ENCODE measurements at regions not wholly inside any gene's neighbourhood (a gene's known extent, or its start where the extent isn't known, plus 50 kb on each side); places are given as distances from the start of the nearest gene placed in this dataset.

DNA sequence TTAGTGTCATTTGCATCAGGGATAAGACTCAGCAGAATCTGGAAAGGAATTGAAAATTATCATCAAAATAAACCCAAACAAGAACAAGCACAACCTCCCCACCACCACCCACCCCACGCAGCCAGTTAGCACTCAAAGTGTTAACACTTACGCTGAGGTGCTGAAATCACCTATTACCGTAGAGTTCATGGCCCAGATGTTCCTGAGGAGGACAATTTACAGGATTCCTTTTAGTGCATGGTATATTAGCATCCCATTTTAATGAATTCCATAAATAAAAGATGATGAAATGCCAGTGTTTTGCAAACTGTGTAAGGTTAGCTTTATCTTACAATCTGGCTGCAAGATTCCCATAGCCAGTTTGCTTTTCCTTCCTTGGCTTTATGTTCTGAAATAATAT, 359.3 kb upstream of the SOX11 start:
- DNase-seq = no peak
- in situ Hi-C loops (cut with MboI; ENCODE audit: low pct_unique_long_range_greater_than_20kb, low sequenced_read_pairs) = no loop called here

DNA sequence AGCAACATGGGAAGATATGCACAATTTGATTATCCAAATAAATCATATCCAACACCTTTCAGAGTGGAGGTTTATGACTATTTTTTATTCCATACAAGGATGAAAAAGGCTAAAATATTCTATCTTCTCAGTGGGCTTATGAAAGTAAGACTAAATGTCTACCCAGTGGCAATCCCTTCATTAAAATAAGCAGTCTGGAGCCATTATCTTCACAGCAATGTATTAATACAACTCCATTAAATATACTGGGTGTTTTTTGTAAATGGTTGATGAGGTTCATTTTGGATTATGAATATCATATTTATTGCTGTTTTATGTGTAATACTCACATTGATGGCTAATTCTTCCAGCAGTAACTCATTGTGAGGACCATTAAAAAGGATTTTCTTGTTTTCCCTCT, 352.7 kb upstream of the SOX11 start:
- DNase-seq = no peak
- in situ Hi-C loops (cut with MboI; ENCODE audit: low pct_unique_long_range_greater_than_20kb, low sequenced_read_pairs) = no loop called here

DNA sequence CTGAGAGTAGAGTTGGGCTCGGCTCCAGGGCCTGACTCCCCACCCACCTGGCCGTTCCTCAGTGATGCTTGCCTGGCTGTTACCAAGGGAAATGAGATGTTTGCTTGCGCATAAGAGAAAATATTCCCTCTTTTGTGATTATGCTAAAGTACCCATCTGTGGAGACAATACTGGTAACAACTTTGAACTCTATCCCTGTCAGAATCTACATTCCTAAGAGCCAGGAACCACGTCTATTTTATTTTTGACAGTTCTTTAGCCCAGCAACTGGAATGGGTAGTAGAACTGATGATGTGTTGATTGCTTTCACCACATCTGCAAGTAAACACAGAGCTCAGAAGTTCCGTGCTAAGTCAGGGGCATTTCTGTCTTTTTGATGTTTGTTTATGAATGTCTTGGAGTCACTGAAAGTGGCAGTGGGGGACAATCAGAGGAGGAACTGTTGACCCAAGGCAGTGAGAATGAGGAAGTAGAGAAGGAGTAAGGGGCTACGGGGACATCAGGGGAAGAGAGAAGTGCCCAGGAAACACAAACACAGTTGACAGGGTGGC, 348.3 kb upstream of the SOX11 start:
- in situ Hi-C loops (cut with MboI; ENCODE audit: low pct_unique_long_range_greater_than_20kb, low sequenced_read_pairs) = no loop called here
- DNase-seq = no peak

DNA sequence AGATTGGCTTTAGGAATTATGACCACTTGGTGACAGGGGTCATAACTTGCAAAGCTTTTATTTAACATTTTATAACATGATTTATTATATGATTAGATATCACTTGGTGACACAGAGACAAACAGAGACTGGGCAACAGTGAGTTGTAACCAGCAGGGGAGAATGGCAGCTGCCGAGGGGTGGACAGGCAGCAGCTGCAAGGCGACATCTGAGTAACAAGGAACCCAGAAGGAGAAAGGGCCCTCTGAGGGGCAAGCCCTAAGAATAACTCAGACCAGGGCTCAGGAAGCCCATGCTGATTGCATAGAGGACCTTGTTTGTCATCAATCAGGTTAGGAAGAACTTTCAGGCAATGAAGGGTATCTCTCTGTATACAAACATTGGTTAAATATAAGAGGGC, 339.9 kb upstream of the SOX11 start:
- in situ Hi-C loops (cut with MboI; ENCODE audit: low pct_unique_long_range_greater_than_20kb, low sequenced_read_pairs) = no loop called here
- DNase-seq = no peak

DNA sequence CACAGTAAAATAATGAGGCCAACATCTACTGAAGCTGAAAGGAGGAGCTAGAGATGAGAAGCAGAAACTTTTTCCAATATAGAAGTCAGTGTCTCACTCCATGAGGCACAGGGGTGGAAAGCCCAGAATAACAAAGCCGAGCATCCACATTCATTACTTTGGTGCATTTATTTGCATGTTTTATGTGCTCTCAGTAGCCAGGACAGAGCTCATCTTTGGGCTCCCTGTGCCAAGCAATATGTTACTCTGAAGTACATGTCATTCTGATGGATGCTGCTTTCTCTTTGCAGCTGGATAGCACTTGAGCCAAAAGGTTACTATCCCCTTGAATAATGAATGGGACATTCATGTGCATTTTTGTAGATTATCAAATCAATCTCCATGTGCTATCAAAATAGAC, 338.6 kb upstream of the SOX11 start:
- no peak for DNase-seq
- in situ Hi-C loops (cut with MboI; ENCODE audit: low pct_unique_long_range_greater_than_20kb, low sequenced_read_pairs) = no loop called here

DNA sequence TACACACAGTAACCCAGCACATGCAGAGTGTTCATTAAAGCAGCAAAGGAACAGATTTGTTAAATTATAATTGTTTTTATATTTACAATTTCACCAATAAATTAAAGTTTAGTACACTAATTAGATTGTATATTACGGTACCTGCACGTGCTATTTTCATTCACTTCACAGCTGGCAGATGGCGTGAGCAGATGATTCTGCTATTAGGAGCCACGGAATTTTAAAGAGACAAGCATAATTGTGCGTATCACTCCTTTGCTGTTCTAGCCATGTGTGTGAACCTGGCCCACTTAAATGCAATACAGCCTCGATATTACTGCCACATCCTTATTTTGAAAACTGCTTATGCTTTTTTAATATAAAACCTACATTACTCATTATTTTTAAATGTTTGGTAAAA, 332.8 kb upstream of the SOX11 start:
- in situ Hi-C loops (cut with MboI; ENCODE audit: low pct_unique_long_range_greater_than_20kb, low sequenced_read_pairs) = no loop called here

DNA sequence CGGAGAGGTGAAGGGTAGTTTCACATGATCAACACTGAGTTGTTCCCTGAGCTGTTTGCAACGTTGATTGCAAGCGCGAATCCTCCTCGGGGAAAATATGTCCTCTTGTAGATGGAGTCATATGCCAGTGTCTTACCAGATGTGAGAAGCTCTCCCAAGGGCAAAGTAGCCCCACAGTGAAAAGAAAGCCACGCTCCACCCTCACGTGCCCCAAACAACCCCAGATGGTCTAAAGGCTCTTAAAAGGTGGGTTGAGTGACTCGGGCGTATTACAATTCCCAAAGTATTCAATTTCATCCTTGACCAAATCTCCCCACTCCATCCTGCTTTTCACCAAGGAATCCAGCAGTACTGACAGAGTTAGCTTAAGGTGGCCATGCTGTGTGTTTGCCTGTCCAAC, 332.1 kb upstream of the SOX11 start:
- in situ Hi-C loops (cut with MboI; ENCODE audit: low pct_unique_long_range_greater_than_20kb, low sequenced_read_pairs) = no loop called here
- DNase-seq = no peak

More for the DNA sequence above, 332.8 kb upstream of the SOX11 start:
- no peak for DNase-seq

DNA sequence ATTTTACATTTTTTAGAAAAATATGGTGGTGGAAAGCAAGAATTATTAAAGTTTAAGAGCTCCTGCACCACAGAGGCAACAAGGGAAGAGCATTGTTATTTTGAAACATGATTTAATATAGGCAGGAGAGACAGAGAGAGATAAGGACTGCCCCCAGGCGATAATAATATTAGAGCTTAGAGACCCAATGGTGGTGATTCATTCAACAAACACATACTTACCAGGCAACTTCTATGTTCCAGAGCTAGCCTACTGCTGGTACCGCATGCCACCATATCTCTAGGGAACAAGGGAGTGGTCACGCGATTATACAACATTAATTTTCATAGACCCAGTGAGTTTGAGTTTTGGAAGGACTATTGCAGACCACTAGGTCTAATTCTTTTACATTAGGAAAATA, 327.8 kb upstream of the SOX11 start:
- in situ Hi-C loops (cut with MboI; ENCODE audit: low pct_unique_long_range_greater_than_20kb, low sequenced_read_pairs) = no loop called here
- DNase-seq = no peak

DNA sequence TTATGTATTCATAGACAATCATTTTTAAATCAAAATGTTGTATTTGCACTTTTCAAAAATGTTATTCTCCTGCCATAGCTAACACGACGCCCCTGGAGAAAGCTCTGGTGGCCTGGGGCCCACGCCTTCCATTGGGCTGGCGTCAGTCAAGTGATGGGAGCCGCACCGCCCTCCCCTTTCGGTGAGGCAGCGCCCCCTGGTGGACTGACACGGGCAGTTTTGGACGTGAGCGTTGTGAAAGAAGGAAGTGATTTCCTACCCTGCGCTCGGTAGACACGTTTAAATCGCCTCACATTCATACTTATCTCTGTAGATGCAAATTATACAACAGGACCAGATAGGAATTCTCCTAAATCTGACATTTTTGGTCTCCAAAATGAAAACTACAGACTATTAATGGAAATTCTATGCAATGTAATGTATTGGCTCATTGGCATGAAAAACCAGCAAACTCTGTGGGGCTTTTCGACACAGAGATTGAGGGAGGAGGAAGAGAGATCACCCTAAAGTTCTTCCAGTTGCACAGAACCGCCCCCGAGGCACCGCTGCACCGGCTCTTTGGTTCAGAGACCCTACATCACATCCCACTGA, 326.2 kb upstream of the SOX11 start:
- in situ Hi-C loops (cut with MboI; ENCODE audit: low pct_unique_long_range_greater_than_20kb, low sequenced_read_pairs) = no loop called here
- DNase-seq = peak; percentile 71

DNA sequence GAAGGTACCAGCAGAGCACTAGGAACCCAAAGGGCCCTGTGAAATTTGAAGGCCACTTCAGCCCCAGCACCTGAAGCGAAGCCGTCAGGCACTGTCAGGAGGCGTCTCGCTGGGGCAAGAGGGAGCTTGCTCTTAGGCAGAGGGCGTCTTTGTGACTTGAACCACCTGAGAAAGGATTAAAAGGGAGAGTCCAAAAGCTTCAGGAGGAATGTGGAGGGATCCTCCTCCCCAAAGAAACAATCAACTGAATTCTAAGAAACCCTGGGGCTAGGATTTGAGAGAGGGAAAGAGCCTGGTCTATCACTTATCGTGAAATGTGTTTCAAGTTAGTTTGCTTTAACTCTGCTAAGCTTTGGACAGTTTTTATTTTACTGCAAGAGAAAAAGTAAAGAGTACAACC, 324.9 kb upstream of the SOX11 start:
- no peak for DNase-seq
- in situ Hi-C loops (cut with MboI; ENCODE audit: low pct_unique_long_range_greater_than_20kb, low sequenced_read_pairs) = no loop called here

DNA sequence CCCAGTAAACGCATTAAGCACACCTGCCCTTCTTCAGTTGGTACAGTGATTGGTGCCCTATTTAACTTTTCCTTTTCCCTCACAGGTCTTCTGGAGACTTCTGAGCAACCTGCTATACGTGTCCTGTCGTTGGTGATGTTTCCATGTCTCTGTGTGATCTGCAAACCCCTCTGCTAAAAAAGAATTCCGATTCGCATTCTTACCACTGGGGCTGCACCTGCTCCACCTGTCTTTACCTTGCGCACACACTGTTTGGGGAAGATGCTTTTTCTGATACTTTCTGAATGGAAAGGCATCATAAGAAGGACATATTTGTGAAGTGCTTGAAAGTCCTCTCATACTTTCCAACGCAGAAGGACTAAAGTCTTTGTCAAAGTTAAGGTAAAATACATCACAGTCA, 323.9 kb upstream of the SOX11 start:
- in situ Hi-C loops (cut with MboI; ENCODE audit: low pct_unique_long_range_greater_than_20kb, low sequenced_read_pairs) = no loop called here
- no peak for DNase-seq

DNA sequence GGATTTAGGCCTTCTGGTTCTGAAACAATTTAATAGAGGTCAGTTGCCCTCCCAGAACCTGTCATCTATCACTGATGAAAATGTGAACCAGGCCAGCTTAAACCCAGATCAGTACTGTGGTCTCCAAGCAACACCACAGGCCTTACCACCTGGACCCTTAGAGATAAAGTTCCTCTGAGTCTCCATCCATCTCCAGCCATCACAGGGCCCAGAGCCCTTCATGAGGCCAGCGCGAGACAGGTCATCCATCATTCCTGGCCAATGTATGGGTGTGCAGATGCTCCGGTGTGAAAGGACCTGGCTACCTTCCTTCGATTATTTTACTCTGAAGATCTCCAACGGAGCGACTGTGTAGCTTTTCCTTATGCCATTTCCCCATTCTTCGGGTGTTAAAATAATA, 322.7 kb upstream of the SOX11 start:
- in situ Hi-C loops (cut with MboI; ENCODE audit: low pct_unique_long_range_greater_than_20kb, low sequenced_read_pairs) = no loop called here

DNA sequence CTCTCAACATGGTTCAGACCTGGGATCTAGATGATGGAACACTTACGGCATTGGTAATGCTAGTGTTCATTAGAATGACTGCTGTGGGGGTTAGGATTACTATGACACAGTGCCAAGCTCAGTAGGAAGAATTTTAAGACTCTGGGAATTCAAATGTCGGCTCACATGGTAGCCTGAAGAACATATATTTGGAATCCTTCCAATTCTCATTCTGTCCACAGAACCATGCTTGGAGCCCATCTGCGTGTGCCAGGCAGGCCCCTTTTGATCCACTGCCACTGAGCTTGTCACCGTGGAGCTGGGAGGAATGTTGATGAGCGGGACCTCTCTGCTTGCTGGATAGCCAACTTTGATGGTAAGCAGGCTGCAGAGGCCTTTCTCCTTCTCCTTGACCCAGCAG, 322.0 kb upstream of the SOX11 start:
- no peak for DNase-seq
- in situ Hi-C loops (cut with MboI; ENCODE audit: low pct_unique_long_range_greater_than_20kb, low sequenced_read_pairs) = no loop called here

More for the DNA sequence above, 322.7 kb upstream of the SOX11 start:
- DNase-seq = no peak

DNA sequence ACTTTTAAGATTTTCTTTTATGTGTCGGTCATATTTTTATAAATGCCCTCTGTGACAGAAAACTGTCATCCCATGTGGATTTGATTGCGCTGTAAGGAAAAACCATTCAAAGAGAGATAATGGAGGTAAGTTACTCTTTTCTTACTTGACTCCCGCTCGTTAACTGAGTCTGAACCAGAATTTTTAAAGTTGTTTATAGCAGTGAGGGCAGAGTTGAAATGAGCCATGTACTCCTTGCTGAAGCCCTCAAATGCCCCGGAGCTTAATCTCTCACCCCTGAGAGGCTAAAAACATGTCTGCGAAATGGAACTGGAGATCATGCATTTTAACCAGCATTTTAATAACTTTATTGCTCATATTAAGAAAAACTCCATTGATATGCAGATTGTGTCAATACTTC, 320.0 kb upstream of the SOX11 start:
- in situ Hi-C loops (cut with MboI; ENCODE audit: low pct_unique_long_range_greater_than_20kb, low sequenced_read_pairs) = no loop called here

DNA sequence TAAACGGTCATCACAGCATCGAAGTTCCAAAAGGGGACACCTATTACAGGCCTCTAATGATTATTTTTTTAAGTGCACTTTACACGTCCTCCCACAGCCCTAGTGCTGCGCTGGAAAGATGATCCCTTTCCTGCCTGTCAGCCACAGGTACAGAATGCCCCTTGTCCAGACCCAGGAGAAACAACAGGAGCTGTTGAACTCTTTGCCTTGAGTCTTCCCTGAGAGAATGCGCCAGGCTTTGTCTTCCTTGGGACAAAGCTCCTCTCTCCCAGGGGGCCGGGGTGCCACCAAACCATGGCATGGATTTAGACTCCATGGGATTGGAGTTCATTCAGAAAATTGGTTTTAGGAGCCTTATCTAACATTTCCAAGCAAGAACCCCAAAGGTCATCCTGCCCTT, 319.0 kb upstream of the SOX11 start:
- DNase-seq = no peak
- in situ Hi-C loops (cut with MboI; ENCODE audit: low pct_unique_long_range_greater_than_20kb, low sequenced_read_pairs) = no loop called here

More for the DNA sequence above, 320.0 kb upstream of the SOX11 start:
- no peak for DNase-seq

DNA sequence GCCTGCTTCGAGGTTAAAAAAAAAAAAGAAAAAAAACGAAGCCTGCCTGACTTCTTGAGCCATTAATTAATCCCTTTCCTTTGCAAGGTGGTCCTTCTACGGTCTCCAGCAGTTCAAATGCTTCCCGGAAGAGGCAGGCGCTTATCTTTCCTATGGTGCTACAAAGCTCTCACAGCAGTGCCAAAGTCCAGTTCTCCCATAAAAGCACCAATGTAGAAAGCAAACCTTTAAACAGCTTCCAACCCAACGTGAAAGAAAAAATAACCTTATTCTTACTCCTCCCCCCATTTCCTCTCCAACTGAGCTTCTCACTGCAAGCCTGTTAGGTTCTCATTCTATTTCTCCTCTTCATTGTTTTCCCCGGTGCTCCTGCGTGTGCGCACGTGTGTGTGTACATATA, 317.4 kb upstream of the SOX11 start:
- in situ Hi-C loops (cut with MboI; ENCODE audit: low pct_unique_long_range_greater_than_20kb, low sequenced_read_pairs) = no loop called here
- no peak for DNase-seq

DNA sequence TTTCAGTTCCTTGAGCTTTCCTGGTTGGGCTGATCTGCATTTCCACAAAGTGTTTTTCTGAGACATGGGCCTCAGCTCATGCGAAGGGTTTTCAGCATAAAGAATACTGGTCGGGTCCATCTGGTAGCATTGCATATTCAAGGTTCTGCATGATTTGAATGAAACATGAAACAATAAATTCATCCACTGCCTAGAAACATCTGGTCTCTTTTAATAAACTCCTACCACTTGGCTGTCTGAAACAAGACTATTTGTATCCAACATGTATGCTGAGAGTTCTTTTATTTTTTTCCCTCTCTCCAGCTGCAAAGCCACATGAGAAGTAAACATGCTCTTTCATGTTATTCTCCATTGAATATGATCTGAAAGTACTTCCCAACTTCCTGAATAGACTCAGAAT, 314.9 kb upstream of the SOX11 start:
- in situ Hi-C loops (cut with MboI; ENCODE audit: low pct_unique_long_range_greater_than_20kb, low sequenced_read_pairs) = no loop called here
- DNase-seq = no peak

DNA sequence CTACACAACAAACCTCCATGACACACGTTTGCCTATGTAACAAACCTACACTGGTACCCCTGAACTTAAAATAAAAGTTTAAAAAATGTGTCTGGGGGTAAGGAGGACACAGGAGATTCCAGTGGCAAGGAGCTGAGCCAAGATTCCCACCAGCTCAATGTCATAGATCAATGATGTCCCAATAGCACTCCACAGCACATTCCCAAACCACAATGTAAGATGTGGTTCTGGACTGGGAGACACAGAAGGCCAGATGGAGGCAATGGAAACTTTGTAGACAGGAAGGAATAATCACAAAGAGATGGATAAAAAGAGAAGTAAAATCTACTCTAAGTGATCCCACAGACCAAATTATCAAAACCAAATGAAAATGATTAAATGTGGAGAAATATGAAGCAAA, 312.4 kb upstream of the SOX11 start:
- DNase-seq = no peak
- in situ Hi-C loops (cut with MboI; ENCODE audit: low pct_unique_long_range_greater_than_20kb, low sequenced_read_pairs) = no loop called here

DNA sequence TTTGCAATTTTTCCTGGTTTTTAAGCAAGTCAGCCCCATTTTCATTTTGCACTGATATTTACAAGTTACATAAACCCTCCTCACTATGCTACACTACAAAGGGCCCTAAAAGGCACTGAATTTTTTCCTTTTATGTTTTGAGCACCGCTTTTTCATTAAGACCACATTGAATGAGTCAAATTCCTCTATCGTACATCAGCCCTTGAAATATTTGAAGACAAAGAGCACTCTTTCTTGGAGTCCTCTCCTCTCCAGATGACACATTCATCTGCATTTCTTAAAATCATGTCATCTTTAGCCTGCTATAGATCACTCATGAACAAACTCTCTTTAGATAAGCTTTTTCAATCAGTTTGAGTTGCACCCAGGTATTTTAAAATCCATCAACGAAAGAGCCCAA, 306.6 kb upstream of the SOX11 start:
- no peak for DNase-seq
- in situ Hi-C loops (cut with MboI; ENCODE audit: low pct_unique_long_range_greater_than_20kb, low sequenced_read_pairs) = no loop called here

DNA sequence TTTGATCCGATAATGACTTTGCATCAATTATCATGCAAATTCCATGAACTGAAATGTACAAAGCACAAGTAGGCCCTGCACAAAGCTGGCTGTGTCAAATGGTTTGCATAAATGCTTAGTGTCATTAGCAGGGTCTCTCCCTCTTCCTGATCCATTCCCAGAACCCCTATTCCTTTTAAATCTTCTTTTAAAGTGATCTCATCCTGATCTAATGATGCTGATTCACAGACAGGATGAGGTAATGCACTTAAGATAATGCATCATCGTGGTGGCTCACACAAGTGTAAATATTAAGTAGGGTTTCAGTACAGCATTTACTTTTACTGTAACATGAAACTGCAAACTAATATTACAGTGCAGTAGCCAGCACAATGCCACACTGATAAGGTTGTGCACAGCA, 304.8 kb upstream of the SOX11 start:
- in situ Hi-C loops (cut with MboI; ENCODE audit: low pct_unique_long_range_greater_than_20kb, low sequenced_read_pairs) = no loop called here

DNA sequence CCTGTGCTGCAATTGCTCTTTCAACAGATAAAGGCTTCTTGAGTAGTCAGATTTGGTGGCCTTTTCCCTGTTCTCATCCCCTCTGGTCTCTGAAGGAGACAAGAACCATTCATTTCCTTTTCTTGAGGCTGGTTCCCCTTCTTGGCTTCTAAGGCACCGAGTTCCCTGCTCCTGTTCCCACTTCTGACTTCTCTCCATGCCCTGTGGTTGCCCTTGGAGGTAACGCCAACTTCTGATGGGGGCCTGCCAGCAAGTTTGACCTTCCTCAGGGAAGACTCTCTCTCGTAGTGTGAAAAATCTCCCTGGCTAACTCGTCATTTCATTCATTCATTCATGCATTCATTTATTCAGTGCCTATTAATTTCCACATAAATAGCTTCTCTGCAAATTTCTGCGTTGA, 302.4 kb upstream of the SOX11 start:
- DNase-seq = no peak
- in situ Hi-C loops (cut with MboI; ENCODE audit: low pct_unique_long_range_greater_than_20kb, low sequenced_read_pairs) = no loop called here

More for the DNA sequence above, 304.8 kb upstream of the SOX11 start:
- no peak for DNase-seq

DNA sequence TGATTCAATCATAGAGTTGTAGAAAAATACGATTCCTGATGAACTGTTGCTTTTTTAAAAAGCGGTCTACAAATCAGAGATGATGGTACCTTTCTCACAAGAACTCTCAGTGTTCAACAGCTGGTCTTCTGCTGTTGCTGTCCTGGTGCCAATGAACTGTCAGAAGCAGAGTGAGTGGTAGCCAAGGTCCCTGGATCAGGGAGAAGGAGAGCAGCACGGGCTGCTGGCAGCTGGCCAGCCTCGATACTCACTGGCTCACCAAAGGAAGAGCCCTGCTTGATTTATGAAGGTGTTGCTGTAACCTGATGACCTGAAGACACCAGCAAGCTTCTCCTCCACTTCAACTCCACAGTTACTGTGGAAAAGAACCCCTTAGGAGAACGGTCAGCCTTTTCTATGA, 300.8 kb upstream of the SOX11 start:
- DNase-seq = no peak
- in situ Hi-C loops (cut with MboI; ENCODE audit: low pct_unique_long_range_greater_than_20kb, low sequenced_read_pairs) = no loop called here
